ENCODE measurements at regions not wholly inside any gene's neighbourhood (a gene's known extent, or its start where the extent isn't known, plus 50 kb on each side); places are given as distances from the start of the nearest gene placed in this dataset.
"Not testable (repeated sequence)": the region's sequence is repeated elsewhere in the genome, so short reads cannot be mapped to it uniquely, and the experiment has no call there.

DNA sequence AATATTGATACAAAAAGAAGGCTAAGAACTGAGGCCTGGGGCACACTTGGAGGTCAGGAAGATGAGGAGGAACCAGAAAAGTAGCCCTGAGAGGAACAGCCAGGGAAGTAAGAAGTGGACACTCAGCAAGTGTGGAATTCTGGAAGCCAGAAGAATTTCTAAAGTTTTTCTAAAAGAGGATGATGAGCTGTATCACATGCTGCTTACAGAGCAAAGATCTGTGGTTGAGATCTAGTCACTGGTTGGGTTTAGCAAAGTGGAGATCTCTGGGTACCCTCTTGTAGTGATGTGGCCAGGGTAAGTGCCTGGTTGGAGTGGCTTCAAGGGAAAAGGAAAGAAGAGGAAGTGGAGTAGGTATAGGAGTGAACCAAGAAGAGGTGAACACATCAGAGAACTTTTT lies 95.4 kb upstream of the DAZL start:
- H3K9me3 Mint-ChIP-seq (ENCODE audit: unreplicated experiment), result no peaks in the 10 kb centered on the region
- H3K4me3 Mint-ChIP-seq (ENCODE audit: unreplicated experiment), result no peak overlapping the region
- TF ChIP-seq, protein P1, sequence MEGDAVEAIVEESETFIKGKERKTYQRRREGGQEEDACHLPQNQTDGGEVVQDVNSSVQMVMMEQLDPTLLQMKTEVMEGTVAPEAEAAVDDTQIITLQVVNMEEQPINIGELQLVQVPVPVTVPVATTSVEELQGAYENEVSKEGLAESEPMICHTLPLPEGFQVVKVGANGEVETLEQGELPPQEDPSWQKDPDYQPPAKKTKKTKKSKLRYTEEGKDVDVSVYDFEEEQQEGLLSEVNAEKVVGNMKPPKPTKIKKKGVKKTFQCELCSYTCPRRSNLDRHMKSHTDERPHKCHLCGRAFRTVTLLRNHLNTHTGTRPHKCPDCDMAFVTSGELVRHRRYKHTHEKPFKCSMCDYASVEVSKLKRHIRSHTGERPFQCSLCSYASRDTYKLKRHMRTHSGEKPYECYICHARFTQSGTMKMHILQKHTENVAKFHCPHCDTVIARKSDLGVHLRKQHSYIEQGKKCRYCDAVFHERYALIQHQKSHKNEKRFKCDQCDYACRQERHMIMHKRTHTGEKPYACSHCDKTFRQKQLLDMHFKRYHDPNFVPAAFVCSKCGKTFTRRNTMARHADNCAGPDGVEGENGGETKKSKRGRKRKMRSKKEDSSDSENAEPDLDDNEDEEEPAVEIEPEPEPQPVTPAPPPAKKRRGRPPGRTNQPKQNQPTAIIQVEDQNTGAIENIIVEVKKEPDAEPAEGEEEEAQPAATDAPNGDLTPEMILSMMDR (IDR thresholded peaks at IDR 0.05), result no peak
- peaks cover 40% of the 10 kb centered on the region for H3K27me3 Mint-ChIP-seq (ENCODE audit: unreplicated experiment)
- peaks cover 6% of the 10 kb centered on the region for H3K4me1 Mint-ChIP-seq (ENCODE audit: unreplicated experiment)
- H3K36me3 Mint-ChIP-seq (ENCODE audit: unreplicated experiment), result no peaks in the 10 kb centered on the region
- no peak for DNase-seq (ENCODE audit: extremely low spot score, unreplicated experiment)
- H3K27ac Mint-ChIP-seq (ENCODE audit: unreplicated experiment), result no peak overlapping the region

DNA sequence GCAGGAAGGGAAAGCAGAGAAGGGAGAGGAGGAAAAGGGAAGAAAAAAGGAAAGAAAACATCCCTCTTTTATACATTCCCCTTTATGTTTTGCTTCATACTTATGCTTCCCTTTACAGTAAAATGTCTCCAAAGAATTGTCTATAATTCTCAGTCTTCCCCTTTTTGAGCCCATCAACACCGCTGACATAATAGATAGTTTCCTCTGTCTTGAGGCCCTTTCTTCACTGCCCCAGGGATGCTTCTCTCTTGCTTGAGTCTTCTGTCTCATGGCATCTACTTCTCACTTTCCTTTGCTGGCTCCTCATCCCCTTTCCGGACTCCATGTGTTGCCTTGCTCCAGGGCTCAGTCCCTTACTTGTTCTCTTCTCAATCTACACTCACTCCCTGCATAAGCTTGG lies 99.7 kb upstream of the DAZL start:
- H3K4me1 Mint-ChIP-seq (ENCODE audit: unreplicated experiment), result no peaks in the 10 kb centered on the region
- H3K4me3 Mint-ChIP-seq (ENCODE audit: unreplicated experiment), result no peak overlapping the region
- peaks cover 32% of the 10 kb centered on the region for H3K27me3 Mint-ChIP-seq (ENCODE audit: unreplicated experiment)
- H3K9me3 Mint-ChIP-seq (ENCODE audit: unreplicated experiment), result no peaks in the 10 kb centered on the region
- H3K27ac Mint-ChIP-seq (ENCODE audit: unreplicated experiment), result no peak overlapping the region
- TF ChIP-seq, protein P1 (IDR thresholded peaks at IDR 0.05), result no peak
- DNase-seq (ENCODE audit: extremely low spot score, unreplicated experiment), result no peak
- H3K36me3 Mint-ChIP-seq (ENCODE audit: unreplicated experiment), result no peaks in the 10 kb centered on the region

DNA sequence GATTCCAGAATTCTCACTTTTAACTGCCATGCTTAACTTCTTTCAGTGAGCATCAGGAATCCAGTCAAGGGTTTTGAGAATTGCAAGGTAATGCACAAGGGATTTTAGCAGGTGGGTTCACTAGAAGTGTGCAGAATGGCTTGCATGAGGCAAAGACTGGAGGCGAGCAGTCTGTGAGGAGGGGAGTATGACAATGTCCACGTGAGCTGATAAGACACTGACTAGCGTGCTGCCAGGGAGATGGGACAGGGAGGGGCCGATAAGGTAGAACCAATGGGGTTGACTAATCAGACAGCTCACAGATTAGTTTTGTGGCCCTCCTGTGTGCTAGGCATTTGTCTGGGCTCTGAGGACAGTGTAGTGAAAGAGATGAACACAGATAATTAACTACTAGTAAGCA lies 102.0 kb upstream of the DAZL start:
- Mint-ChIP-seq H3K4me1 (ENCODE audit: unreplicated experiment) (no peaks in the 10 kb centered on the region), H3K36me3 (ENCODE audit: unreplicated experiment) (no peaks in the 10 kb centered on the region), H3K27ac (ENCODE audit: unreplicated experiment) (no peak overlapping the region), H3K4me3 (ENCODE audit: unreplicated experiment) (no peak overlapping the region), H3K27me3 (ENCODE audit: unreplicated experiment) (peaks cover 35% of the 10 kb centered on the region), H3K9me3 (ENCODE audit: unreplicated experiment) (no peaks in the 10 kb centered on the region)
- TF ChIP-seq, protein P1 (IDR thresholded peaks at IDR 0.05), result no peak
- no peak for DNase-seq (ENCODE audit: extremely low spot score, unreplicated experiment)

DNA sequence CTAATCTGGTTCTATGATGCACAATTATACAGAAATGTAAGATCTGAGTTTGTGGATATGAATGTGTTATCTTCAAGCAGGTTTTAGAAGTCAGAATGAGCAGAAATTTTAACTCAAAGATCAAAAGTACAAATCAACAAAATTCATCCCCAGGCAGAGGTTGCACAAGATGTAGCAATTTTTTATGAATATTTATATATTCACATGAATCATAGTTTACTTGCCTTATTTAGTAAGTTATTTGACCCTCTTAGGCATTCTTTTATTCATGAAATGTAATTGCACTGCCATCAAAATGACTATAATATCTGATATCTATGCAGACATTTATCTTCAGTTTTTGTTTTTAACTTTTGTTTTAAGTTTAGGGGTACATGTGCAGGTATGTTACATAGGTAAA lies 103.1 kb upstream of the DAZL start:
- Mint-ChIP-seq H3K27me3 (ENCODE audit: unreplicated experiment) (peaks cover 35% of the 10 kb centered on the region), H3K9me3 (ENCODE audit: unreplicated experiment) (peaks cover 8% of the 10 kb centered on the region), H3K4me3 (ENCODE audit: unreplicated experiment) (no peak overlapping the region), H3K27ac (ENCODE audit: unreplicated experiment) (no peak overlapping the region), H3K4me1 (ENCODE audit: unreplicated experiment) (no peaks in the 10 kb centered on the region), H3K36me3 (ENCODE audit: unreplicated experiment) (no peaks in the 10 kb centered on the region)
- DNase-seq (ENCODE audit: extremely low spot score, unreplicated experiment), result no peak
- TF ChIP-seq, protein P1 (IDR thresholded peaks at IDR 0.05), result no peak

DNA sequence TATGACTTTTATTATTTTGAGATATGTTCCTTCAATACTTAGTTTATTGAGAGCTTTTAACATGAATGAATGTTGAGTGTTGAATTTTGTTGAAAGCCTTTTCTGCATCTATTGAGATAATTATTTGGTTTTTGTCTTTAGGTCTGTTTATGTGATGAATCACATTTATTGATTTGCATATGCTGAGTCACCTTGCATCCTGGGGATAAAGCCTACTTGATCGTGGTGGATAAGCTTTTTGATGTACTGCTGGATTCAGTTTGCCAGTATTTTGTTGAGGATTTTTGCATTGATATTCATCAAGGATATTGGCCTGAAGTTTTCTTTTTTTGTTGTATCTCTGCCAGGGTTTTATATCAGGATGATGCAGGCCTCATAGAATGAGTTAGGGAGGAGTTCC lies 106.5 kb upstream of the DAZL start:
- H3K4me3 Mint-ChIP-seq (ENCODE audit: unreplicated experiment), result not testable (repeated sequence)
- peaks cover 17% of the 10 kb centered on the region for H3K9me3 Mint-ChIP-seq (ENCODE audit: unreplicated experiment)

DNA sequence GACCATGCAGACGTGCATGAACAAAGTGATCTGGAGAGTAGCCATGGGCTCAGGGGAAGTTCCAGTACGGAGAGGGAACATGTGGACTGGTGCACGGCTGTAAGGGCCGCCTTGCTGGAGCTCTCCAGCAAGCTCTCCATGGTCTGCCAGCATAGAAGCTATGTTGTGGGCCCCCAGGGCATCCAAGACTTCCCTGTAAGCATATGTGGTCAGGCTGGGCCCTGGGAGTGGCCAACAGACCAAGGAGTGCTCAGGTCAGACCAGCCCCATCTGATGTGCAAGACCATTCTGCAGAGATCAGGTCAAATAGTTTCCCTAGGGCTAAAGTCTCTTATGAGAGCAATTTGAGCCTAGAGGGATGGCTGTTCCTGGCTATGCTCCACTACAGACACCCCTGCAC lies 110.1 kb upstream of the DAZL start:
- H3K36me3 Mint-ChIP-seq (ENCODE audit: unreplicated experiment), result no peaks in the 10 kb centered on the region
- DNase-seq (ENCODE audit: extremely low spot score, unreplicated experiment), result no peak
- H3K27ac Mint-ChIP-seq (ENCODE audit: unreplicated experiment), result no peak overlapping the region
- no peaks in the 10 kb centered on the region for H3K4me1 Mint-ChIP-seq (ENCODE audit: unreplicated experiment)
- peaks cover 17% of the 10 kb centered on the region for H3K9me3 Mint-ChIP-seq (ENCODE audit: unreplicated experiment)
- H3K27me3 Mint-ChIP-seq (ENCODE audit: unreplicated experiment), result peaks cover 39% of the 10 kb centered on the region
- H3K4me3 Mint-ChIP-seq (ENCODE audit: unreplicated experiment), result no peak overlapping the region
- TF ChIP-seq, protein P1 (IDR thresholded peaks at IDR 0.05), result no peak

More for the DNA sequence above, 106.5 kb upstream of the DAZL start:
- H3K27me3 Mint-ChIP-seq (ENCODE audit: unreplicated experiment), result peaks cover 47% of the 10 kb centered on the region
- H3K4me1 Mint-ChIP-seq (ENCODE audit: unreplicated experiment); H3K27ac Mint-ChIP-seq (ENCODE audit: unreplicated experiment); DNase-seq (ENCODE audit: extremely low spot score, unreplicated experiment); H3K36me3 Mint-ChIP-seq (ENCODE audit: unreplicated experiment): not testable (repeated sequence)
